GM19468 (cell line): ENCODE measurements at regions not wholly inside any gene's neighbourhood (a gene's known extent, or its start where the extent isn't known, plus 50 kb on each side); places are given as distances from the start of the nearest gene placed in this dataset.
"Not testable (repeated sequence)": the region's sequence is repeated elsewhere in the genome, so short reads cannot be mapped to it uniquely, and the experiment has no call there.

Source experiments
- ATAC-seq: cut with Tn5 transposase; IDR thresholded peaks from one replicate; pipeline ENCODE4 v1.9.1; 2021; ENCODE audit warnings: mild to moderate bottlenecking, moderate library complexity, moderate number of reproducible peaks; ENCODE audit not compliant: unreplicated experiment; ENCODE audit errors: extremely low read depth

GRCh38 chr3:72515281-72515680 is 333.0 kb downstream of the SHQ1 start:
- ATAC-seq = no peak

DNA sequence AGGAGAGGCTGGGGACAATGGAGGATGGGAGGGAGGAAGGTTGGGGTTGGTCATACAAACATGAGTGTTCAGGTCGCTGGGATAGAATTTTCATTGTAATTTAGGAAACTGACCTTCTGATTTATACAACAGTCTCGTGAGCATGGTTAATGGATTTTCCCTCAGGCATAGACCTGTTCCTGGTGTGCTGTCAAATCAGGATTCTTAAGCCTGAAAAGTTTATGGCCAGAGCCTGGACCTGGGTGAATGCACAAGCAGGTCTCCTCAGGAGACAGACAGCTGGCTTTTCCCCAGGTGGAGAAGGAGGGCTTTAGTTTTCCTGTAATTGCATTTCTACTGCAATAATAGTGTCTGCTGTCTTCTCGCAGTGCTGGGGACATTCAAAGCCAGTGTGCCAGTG is 338.0 kb downstream of the SHQ1 start:
- no peak for ATAC-seq

DNA sequence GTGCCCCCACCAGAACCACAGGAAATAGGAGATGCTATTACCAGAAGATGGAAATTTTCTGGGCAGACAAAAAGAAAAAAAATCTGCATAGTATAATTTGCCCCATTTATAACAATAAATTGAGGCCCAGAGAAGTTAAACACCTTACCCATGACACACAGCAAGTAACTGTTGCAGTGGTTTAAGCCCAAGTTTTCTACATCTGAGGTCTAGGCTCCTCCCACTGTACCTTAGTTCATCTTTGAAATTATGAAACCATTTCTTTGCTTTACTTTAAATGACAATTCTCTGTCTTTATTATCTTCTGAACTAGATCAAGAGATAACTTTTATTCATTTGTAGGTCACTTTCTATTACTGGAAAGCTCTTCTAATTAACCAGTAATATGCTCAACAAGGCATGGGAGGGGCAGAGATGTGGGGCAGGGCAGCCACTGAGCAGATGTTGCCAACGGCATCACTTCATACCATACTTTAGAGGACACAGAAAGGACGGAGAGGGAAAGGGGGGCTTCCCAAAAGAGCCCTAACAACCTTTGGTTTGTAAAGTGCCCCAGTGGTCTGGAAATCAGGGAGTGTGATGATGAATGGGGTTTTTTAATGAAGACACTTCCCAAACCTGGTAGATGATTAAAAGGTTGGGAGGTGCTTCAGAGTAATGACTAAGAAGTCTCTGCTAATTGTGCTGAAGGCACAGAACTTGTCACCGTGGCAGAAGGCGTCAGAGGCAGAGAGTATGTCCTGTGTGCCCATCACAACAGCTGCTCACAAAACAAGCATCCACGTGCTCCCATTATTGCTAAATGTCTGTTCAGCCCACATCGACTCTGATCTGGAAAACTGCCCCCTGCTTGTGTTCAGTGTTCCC is 342.5 kb downstream of the SHQ1 start:
- ATAC-seq = no peak

GRCh38 chr3:72497501-72497900 is 350.7 kb downstream of the SHQ1 start:
- not testable (repeated sequence) for ATAC-seq

GRCh38 chr3:72496051-72496670 is 352.1 kb downstream of the SHQ1 start:
- no peak for ATAC-seq

- ATAC-seq = no peak
These were observed 353.6 kb downstream of the SHQ1 start for GRCh38 chr3:72494626-72495025.

DNA sequence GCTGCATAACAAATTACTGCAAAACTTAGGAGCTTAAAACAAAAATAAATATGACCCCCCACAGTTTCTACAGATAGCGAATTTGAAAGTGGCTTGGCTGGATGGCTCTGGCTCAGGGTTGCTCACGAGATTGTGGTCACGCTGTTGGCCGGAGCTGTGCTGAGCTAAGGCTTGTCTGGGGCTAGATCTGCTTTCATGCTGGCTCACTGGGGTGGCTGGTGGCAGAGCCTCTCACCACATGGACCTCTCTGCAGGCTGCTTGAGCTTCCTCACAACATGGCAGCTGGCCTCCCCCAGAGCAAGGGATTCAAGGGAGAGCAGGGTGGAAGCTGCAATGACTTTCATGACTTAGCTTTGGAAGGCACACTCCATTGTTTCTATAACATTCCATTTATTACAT is 354.1 kb downstream of the SHQ1 start:
- no peak for ATAC-seq

GRCh38 chr3:72492240-72492639 is 356.0 kb downstream of the SHQ1 start:
- no peak for ATAC-seq

- ATAC-seq = no peak
These were observed 357.4 kb downstream of the SHQ1 start for GRCh38 chr3:72490688-72491435.

- ATAC-seq = no peak
These were observed 358.3 kb downstream of the SHQ1 start for GRCh38 chr3:72489901-72490300.

DNA sequence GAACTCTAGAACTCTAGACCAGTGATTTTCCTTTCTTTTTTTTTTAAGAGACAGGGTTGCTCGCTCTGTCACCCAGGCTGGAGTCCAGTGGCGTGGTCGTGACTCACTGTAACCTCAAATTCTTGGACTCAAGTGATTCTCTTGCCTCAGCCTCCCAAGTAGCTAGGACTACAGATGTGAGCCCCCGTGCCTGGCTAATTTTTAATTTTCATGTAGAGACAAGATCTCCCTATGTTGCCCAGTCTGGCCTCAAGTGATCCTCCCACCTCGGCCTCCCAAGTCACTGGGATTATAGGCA is 359.6 kb downstream of the SHQ1 start:
- ATAC-seq = no peak

DNA sequence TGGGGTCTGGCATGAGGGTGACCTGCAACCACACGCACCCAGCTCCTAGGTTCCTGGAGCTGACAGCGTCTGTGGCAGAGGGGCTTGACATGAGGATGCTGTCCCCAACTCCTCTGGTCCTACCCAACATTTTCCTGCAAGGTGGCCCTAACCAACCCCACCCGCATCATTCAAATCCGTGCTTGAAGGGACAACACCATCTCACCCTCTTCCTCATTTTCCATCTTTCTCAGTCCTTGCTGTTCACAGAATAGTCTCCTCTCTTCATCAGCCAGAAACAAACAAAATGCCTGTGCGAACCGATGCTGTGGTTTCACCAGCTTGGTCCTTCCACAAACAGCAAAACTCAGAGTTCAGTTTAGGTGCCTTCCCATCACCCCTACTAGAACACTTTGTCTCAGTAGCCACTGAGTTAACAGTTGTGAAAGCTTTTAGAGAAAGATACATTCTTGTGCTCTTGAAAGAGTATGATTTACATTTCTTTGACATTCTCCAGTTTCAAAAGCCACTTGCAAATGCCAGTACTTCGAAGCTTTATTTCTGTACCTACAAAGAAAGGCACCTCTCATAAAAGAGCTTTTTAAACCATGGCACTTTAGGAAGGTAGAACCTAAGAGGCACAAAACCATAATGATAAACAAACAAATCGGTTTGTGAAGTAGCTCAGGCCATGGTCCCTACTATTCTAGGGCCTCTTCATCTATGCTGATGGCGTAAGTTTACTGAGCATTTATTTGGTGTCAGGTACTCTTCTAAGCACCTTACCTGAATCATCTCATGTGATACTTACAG is 360.1 kb downstream of the SHQ1 start:
- no peak for ATAC-seq

DNA sequence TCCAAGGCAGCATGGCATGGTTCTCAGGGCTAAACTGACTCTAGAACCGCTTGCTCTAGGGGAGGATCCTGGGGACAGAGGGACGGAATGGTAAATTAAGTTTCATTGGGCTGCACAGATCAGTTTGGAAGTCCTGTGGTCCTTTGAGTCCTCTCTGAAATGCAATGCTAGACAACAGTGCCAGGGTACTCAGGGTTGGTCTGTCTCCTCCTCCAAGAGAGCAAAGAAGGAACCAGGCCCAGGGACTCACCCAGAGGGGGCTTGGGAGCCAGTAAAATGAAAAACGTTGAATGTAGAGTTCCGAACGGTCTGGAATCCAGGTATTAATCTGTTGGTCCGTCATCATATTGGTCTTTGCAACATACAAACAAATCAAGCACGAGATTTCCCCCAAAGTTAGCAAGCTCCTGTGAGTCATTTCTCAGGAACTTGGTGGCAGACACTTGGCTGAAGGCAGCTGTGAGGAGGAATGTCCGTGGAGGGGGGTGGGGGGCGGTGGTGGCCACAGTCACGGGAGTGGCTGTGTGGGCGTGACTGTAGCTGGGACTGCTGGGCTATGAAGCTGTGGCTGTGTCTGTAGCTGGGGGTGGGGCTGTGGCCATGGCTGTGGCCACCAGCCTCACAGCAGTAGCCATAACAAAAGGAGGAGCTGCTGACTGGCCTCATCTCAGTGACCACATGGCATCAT is 361.0 kb downstream of the SHQ1 start:
- no peak for ATAC-seq

- ATAC-seq = no peak
These were observed 362.6 kb downstream of the SHQ1 start for GRCh38 chr3:72485641-72486040.

- ATAC-seq = no peak
These were observed 364.6 kb downstream of the SHQ1 start for GRCh38 chr3:72483554-72484104.

DNA sequence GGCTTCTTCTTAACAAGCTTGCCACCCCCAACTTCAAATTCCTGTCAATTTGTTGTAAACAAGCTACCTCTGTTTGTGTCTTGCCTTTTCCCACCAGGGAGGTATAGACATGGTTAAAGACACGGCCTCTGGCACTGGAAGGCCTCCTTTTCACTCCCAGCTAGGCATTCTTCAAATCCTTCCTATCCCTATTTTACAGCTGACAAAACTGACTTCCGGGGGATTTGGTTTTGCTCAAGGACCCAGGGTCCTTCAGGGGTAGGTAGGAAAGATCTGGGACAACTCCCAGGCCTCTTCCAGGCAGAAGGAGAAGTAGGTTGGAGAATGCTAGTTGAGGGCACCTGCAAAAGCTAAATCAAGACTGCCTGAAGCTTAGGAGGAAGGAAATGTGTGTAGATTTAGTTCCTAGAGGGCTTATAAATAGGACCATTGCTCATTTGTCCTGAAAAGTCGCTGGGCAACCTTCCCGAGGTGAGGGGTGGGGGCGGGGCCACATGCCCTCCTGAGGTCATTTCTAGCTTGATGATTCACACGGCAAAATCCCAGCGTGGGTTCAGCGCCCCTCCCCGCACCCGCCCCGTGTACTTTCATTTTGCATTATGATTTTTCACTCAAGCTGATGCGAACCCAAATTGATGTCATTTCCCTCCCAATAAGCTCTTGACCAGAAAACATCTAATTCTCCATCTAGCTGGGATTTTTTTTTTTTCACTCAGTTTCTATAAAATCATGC is 365.5 kb downstream of the SHQ1 start:
- no peak for ATAC-seq

GRCh38 chr3:72481542-72481941 is 366.7 kb downstream of the SHQ1 start:
- no peak for ATAC-seq

- ATAC-seq = no peak
These were observed 367.9 kb downstream of the SHQ1 start for GRCh38 chr3:72480366-72480765.

- ATAC-seq = no peak
These were observed 368.5 kb downstream of the SHQ1 start for GRCh38 chr3:72479651-72480215.
